ENCODE measurements at regions not wholly inside any gene's neighbourhood (a gene's known extent, or its start where the extent isn't known, plus 50 kb on each side); places are given as distances from the start of the nearest gene placed in this dataset.

- H3K9me3 ChIP-seq, result no peaks in the 10 kb centered on the region
- intact Hi-C loops (cut with DNase I; ENCODE audit: low total_unique reads), result no loop called here
- H3K4me3 ChIP-seq, result no peak overlapping the region
- H3K36me3 ChIP-seq (ENCODE audit: low read depth, missing control alignments), result no peaks in the 10 kb centered on the region
- peak; percentile 9 for DNase-seq
- WGBS, 2 donors, result 80 to 98% methylated on average over 7 to 21 of the region's 22 CpGs
- H3K27me3 ChIP-seq, result no peaks in the 10 kb centered on the region
- H3K4me1 ChIP-seq, result no peaks in the 10 kb centered on the region
- TF ChIP-seq CTCF (IDR thresholded peaks at IDR 0.05) (no peak), POLR2A (IDR thresholded peaks at IDR 0.05) (no peak)
- no peak overlapping the region for H3K27ac ChIP-seq
These were observed 275.3 kb upstream of the HDAC4 start for GRCh38 chr2:239675826-239676715.

- Histone ChIP-seq H3K27ac (no peak overlapping the region), H3K9me3 (no peaks in the 10 kb centered on the region), H3K4me1 (no peaks in the 10 kb centered on the region), H3K4me3 (no peak overlapping the region), H3K27me3 (no peaks in the 10 kb centered on the region), H3K36me3 (ENCODE audit: low read depth, missing control alignments) (no peaks in the 10 kb centered on the region)
- DNase-seq, result no peak
- 87 to 94% methylated on average over 12 to 17 of the region's 17 CpGs for WGBS, 2 donors
- intact Hi-C loops (cut with DNase I; ENCODE audit: low total_unique reads), result no loop called here
- TF ChIP-seq POLR2A (IDR thresholded peaks at IDR 0.05), result no peak
- TF ChIP-seq CTCF (IDR thresholded peaks at IDR 0.05), result no peak
These were observed 274.4 kb upstream of the HDAC4 start for GRCh38 chr2:239674981-239675825.

- H3K9me3 ChIP-seq, result no peaks in the 10 kb centered on the region
- H3K4me3 ChIP-seq, result no peak overlapping the region
- DNase-seq, result peak; percentile 8
- H3K4me1 ChIP-seq, result no peaks in the 10 kb centered on the region
- no peaks in the 10 kb centered on the region for H3K27me3 ChIP-seq
- H3K36me3 ChIP-seq (ENCODE audit: low read depth, missing control alignments), result no peaks in the 10 kb centered on the region
- intact Hi-C loops (cut with DNase I; ENCODE audit: low total_unique reads), result no loop called here
- no peak for TF ChIP-seq POLR2A (IDR thresholded peaks at IDR 0.05)
- no peak overlapping the region for H3K27ac ChIP-seq
- WGBS, 2 donors, result 90 to 93% methylated on average over 10 to 15 of the region's 17 CpGs
These were observed 273.5 kb upstream of the HDAC4 start for GRCh38 chr2:239674101-239674980.

GRCh38 chr2:239673641-239674040 lies 272.8 kb upstream of the HDAC4 start:
- WGBS, 2 donors, result 90 to 91% methylated on average over 10 of the region's 10 CpGs

More at GRCh38 chr2:239673641-239674040, 272.8 kb upstream of the HDAC4 start:
- Histone ChIP-seq H3K4me3 (no peak overlapping the region), H3K9me3 (no peaks in the 10 kb centered on the region), H3K36me3 (ENCODE audit: low read depth, missing control alignments) (no peaks in the 10 kb centered on the region), H3K27ac (no peak overlapping the region), H3K4me1 (no peaks in the 10 kb centered on the region), H3K27me3 (no peaks in the 10 kb centered on the region)
- peak; percentile 10 for DNase-seq
- intact Hi-C loops (cut with DNase I; ENCODE audit: low total_unique reads), result no loop called here
- TF ChIP-seq CTCF (IDR thresholded peaks at IDR 0.05) (no peak), POLR2A (IDR thresholded peaks at IDR 0.05) (no peak)

All from testis (tissue), 2 donors.